BLaER1 (cell line): ENCODE measurements at regions not wholly inside any gene's neighbourhood (a gene's known extent, or its start where the extent isn't known, plus 50 kb on each side); places are given as distances from the start of the nearest gene placed in this dataset.
A peak's percentile ranks its signal among the peaks of the same experiment; 100 is the strongest.

Experiments
- H3K27ac ChIP-seq: shearing (Covaris generic); formaldehyde crosslinking; 2 replicates; pipeline ENCODE4 v1.8.1; 2022
- H3K27me3 ChIP-seq: shearing (Covaris generic); formaldehyde crosslinking; 2 replicates; pipeline ENCODE4 v1.8.1; 2022
- H3K36me3 ChIP-seq: shearing (Covaris generic); formaldehyde crosslinking; 2 replicates; pipeline ENCODE4 v1.8.1; 2022
- H3K4me1 ChIP-seq: shearing (Covaris generic); formaldehyde crosslinking; 2 replicates; pipeline ENCODE4 v1.8.1; 2022
- H3K4me2 ChIP-seq: shearing (Covaris generic); formaldehyde crosslinking; 2 replicates; pipeline ENCODE4 v1.8.1; 2022
- H3K4me3 ChIP-seq: shearing (Covaris generic); formaldehyde crosslinking; 2 replicates; pipeline ENCODE4 v1.8.1; 2022
- H3K9ac ChIP-seq: shearing (Covaris generic); formaldehyde crosslinking; 2 replicates; pipeline ENCODE4 v1.8.1; 2022
- H3K9me3 ChIP-seq: shearing (Covaris generic); formaldehyde crosslinking; 2 replicates; pipeline ENCODE4 v1.8.1; 2022
- H4K20me1 ChIP-seq: shearing (Covaris generic); formaldehyde crosslinking; 2 replicates; pipeline ENCODE4 v1.8.1; 2022
- Cebpa-rat ChIP-seq: shearing (Covaris generic); IDR thresholded peaks from 2 replicates; pipeline ENCODE4 v1.8.1; 2022

DNA sequence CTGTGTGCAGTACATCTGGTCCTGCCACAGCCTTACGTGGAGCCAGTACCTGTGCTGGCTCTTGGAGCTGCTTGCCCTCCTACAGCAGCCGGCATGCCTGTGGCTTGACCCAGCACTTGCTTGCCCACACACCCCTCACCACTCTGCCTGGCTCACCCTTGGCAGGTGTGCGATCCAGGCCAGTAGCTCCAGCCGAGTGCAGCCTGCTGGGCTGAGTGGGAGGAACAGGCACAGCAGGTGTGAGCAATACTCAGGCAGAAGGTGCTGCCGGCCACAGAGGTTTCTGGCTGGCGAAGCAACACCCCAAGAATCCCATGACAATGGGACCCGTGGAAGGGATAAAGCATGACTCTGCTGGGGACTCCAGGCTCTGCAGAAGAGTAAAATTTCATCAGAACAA, 173.5 kb upstream of the ADCY1 start:
- Histone ChIP-seq H3K4me1 (peaks cover 14% of the 10 kb centered on the region), H3K9ac (no peak overlapping the region), H3K4me2 (no peak overlapping the region), H4K20me1 (no peaks in the 10 kb centered on the region), H3K9me3 (peaks cover 26% of the 10 kb centered on the region), H3K4me3 (no peak overlapping the region), H3K36me3 (no peaks in the 10 kb centered on the region), H3K27ac (no peak overlapping the region), H3K27me3 (no peaks in the 10 kb centered on the region)
- no peak for TF ChIP-seq Cebpa-rat

- H4K20me1 ChIP-seq: no peaks in the 10 kb centered on the region
- TF ChIP-seq Cebpa-rat: no peak
- H3K9me3 ChIP-seq: peaks cover 21% of the 10 kb centered on the region
- no peaks in the 10 kb centered on the region for H3K27me3 ChIP-seq
- peaks cover 14% of the 10 kb centered on the region for H3K4me1 ChIP-seq
- H3K4me3 ChIP-seq: no peak overlapping the region
- H3K36me3 ChIP-seq: no peaks in the 10 kb centered on the region
- H3K27ac ChIP-seq: no peak overlapping the region
- no peak overlapping the region for H3K9ac ChIP-seq
- H3K4me2 ChIP-seq: no peak overlapping the region
Measured at GRCh38 chr7:45401155-45401554, 173.0 kb upstream of the ADCY1 start.

DNA sequence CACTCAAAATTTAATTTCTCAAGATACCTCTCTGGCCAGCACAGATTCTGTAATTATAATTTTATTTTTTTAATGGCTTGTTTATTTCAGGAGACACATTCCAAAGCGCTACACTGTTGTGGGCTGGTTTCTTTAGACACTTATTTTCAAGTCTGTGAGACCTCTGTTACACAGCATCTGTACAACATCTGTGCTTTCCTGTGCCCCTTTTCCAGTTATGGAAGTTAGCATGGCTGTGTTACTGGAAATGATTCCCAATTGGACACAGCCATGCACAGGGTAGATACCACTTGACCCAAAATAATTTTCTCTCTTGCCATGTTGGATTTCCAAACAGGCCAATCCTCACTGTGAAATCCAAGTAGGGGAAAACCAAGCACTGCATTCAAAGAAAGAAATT, 172.3 kb upstream of the ADCY1 start:
- Histone ChIP-seq H3K4me1 (peaks cover 14% of the 10 kb centered on the region), H3K9me3 (peaks cover 14% of the 10 kb centered on the region), H3K4me3 (no peak overlapping the region), H3K27me3 (no peaks in the 10 kb centered on the region), H3K9ac (no peak overlapping the region), H3K36me3 (no peaks in the 10 kb centered on the region), H4K20me1 (no peaks in the 10 kb centered on the region), H3K27ac (no peak overlapping the region), H3K4me2 (no peak overlapping the region)
- TF ChIP-seq Cebpa-rat: no peak

GRCh38 chr7:45402480-45403218, 171.5 kb upstream of the ADCY1 start:
- Histone ChIP-seq H3K27me3 (no peaks in the 10 kb centered on the region), H3K9ac (no peak overlapping the region), H4K20me1 (no peaks in the 10 kb centered on the region), H3K4me3 (no peak overlapping the region), H3K9me3 (peaks cover 14% of the 10 kb centered on the region), H3K4me1 (peaks cover 14% of the 10 kb centered on the region), H3K36me3 (no peaks in the 10 kb centered on the region), H3K4me2 (no peak overlapping the region), H3K27ac (no peak overlapping the region)
- TF ChIP-seq Cebpa-rat: peak; percentile 71

- H3K27ac ChIP-seq: no peak overlapping the region
- H3K9me3 ChIP-seq: peaks cover 5% of the 10 kb centered on the region
- H3K36me3 ChIP-seq: no peaks in the 10 kb centered on the region
- H3K9ac ChIP-seq: no peak overlapping the region
- H3K4me1 ChIP-seq: peaks cover 8% of the 10 kb centered on the region; the same call in 1 of the 2 replicates
- H3K4me2 ChIP-seq: no peak overlapping the region
- H3K27me3 ChIP-seq: no peaks in the 10 kb centered on the region
- no peak overlapping the region for H3K4me3 ChIP-seq
- TF ChIP-seq Cebpa-rat: no peak
- H4K20me1 ChIP-seq: no peaks in the 10 kb centered on the region
Measured at GRCh38 chr7:45404622-45405021, 169.5 kb upstream of the ADCY1 start.

GRCh38 chr7:45407730-45408408, 166.3 kb upstream of the ADCY1 start:
- H3K9me3 ChIP-seq: peaks cover 36% of the 10 kb centered on the region
- peaks cover 2% of the 10 kb centered on the region; the same call in 1 of the 2 replicates for H3K4me1 ChIP-seq
- no peak overlapping the region for H3K4me3 ChIP-seq
- H3K4me2 ChIP-seq: no peak overlapping the region
- no peaks in the 10 kb centered on the region for H3K27me3 ChIP-seq
- TF ChIP-seq Cebpa-rat: no peak
- no peaks in the 10 kb centered on the region for H4K20me1 ChIP-seq
- 0 out of 2 replicates have a peak, but pooled peaks cover 6% of the 10 kb centered on the region for H3K36me3 ChIP-seq
- no peak overlapping the region for H3K27ac ChIP-seq
- H3K9ac ChIP-seq: no peak overlapping the region

DNA sequence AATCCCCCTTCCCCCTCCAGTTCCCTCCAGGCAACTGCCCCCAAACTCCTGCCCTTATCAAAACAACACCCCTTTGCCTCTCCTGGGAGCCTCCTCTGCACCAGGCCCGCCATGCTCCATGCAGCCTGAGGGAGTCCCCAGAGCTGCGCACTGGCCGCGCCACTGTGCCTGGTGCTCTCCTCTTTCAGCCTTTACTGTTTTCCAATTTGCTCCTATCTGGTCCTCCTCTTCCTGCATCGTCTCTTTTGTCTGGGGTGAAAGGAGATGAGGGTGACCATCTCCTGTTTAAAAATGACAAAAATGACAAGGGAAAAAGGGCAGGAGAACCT, 165.8 kb upstream of the ADCY1 start:
- H3K36me3 ChIP-seq: 0 out of 2 replicates have a peak, but pooled peaks cover 6% of the 10 kb centered on the region
- peaks cover 42% of the 10 kb centered on the region for H3K9me3 ChIP-seq
- TF ChIP-seq Cebpa-rat: no peak
- H3K9ac ChIP-seq: no peak overlapping the region
- no peak overlapping the region for H3K27ac ChIP-seq
- H3K27me3 ChIP-seq: no peaks in the 10 kb centered on the region
- no peaks in the 10 kb centered on the region for H3K4me1 ChIP-seq
- no peak overlapping the region for H3K4me3 ChIP-seq
- no peak overlapping the region for H3K4me2 ChIP-seq
- H4K20me1 ChIP-seq: no peaks in the 10 kb centered on the region

GRCh38 chr7:45410893-45411292, 163.3 kb upstream of the ADCY1 start:
- Histone ChIP-seq H3K27me3 (no peaks in the 10 kb centered on the region), H3K27ac (no peak overlapping the region), H3K9ac (no peak overlapping the region), H3K4me3 (peak overlapping the region; percentile 7; the same call in 1 of the 2 replicates), H3K4me2 (no peak overlapping the region), H3K36me3 (0 out of 2 replicates have a peak, but pooled peaks cover 6% of the 10 kb centered on the region), H3K4me1 (no peaks in the 10 kb centered on the region), H3K9me3 (peaks cover 41% of the 10 kb centered on the region), H4K20me1 (no peaks in the 10 kb centered on the region)
- TF ChIP-seq Cebpa-rat: no peak

DNA sequence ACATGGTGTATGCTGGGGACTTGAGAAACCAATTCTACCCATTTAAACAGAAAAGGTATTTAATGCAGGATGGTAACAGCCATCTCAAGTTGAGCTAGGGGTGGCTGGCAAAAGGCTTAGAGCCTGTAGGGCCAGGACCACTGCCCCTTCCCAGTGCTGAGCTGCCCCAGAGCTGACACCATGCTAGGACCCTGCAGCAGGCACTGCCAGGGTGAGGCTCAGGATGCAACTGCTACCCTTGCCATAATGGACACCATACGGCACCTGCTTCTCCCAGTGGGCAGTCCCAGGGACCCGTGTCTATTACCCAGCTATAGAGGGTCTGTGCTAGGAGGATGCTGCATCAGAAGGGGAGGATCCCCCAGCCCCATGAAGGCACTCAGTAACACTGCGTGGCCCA, 160.7 kb upstream of the ADCY1 start:
- Histone ChIP-seq H3K36me3 (0 out of 2 replicates have a peak, but pooled peaks cover 6% of the 10 kb centered on the region), H3K9me3 (peaks cover 41% of the 10 kb centered on the region), H3K4me3 (no peak overlapping the region), H4K20me1 (no peaks in the 10 kb centered on the region), H3K27me3 (no peaks in the 10 kb centered on the region), H3K27ac (no peak overlapping the region), H3K4me1 (no peaks in the 10 kb centered on the region), H3K4me2 (no peak overlapping the region), H3K9ac (no peak overlapping the region)
- TF ChIP-seq Cebpa-rat: no peak

- H3K36me3 ChIP-seq: 0 out of 2 replicates have a peak, but pooled peaks cover 6% of the 10 kb centered on the region
- H3K9ac ChIP-seq: no peak overlapping the region
- no peak overlapping the region for H3K4me2 ChIP-seq
- H3K4me3 ChIP-seq: no peak overlapping the region
- H3K27me3 ChIP-seq: no peaks in the 10 kb centered on the region
- peaks cover 41% of the 10 kb centered on the region for H3K9me3 ChIP-seq
- H3K27ac ChIP-seq: no peak overlapping the region
- no peaks in the 10 kb centered on the region for H4K20me1 ChIP-seq
- no peaks in the 10 kb centered on the region for H3K4me1 ChIP-seq
- TF ChIP-seq Cebpa-rat: no peak
Measured at GRCh38 chr7:45414226-45414625, 159.9 kb upstream of the ADCY1 start.
